ENCODE measurements at regions not wholly inside any gene's neighbourhood (a gene's known extent, or its start where the extent isn't known, plus 50 kb on each side); places are given as distances from the start of the nearest gene placed in this dataset.
A peak's percentile ranks its signal among the peaks of the same experiment; 100 is the strongest.

DNA sequence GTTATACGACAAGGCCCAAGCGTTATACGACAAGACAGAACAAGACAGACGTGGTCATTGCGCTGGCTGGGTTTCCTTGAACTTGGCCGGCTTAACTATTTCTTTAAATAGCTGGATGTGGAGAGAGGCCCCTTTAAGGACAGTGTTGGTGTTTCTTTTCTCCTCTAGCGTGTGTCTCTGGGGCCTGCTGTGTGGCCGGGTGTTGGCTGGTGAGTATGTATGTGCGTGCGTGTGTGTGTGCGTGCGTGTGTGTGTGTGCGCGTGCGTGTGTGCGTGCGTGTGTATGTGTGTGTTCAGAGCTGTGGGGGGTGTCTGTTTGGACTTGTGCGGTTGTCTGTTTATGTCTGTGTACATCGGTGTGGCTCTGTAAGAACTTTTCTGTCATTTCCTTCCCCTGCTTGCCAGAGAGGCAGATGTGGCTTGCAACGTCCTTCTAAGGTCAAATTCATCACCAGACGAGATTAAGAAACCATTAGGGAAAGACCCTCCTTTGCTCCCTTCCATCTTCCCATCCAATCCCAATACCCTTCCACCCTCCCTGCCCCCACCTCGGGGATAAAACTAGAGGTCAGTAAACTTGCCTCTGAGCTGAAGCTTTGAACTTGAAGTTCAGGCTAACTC lies 78.6 kb upstream of the TBX3 start:
- no peak overlapping the region for H3K4me3 ChIP-seq (replicated peaks in 1 of 2; ENCODE audit: low read depth in 2 of 2, low read length in 2 of 2)
- DNase-seq (ENCODE audit: low read depth in 2 of 2): peak; percentile 50 to 65
- TF ChIP-seq, protein P1, sequence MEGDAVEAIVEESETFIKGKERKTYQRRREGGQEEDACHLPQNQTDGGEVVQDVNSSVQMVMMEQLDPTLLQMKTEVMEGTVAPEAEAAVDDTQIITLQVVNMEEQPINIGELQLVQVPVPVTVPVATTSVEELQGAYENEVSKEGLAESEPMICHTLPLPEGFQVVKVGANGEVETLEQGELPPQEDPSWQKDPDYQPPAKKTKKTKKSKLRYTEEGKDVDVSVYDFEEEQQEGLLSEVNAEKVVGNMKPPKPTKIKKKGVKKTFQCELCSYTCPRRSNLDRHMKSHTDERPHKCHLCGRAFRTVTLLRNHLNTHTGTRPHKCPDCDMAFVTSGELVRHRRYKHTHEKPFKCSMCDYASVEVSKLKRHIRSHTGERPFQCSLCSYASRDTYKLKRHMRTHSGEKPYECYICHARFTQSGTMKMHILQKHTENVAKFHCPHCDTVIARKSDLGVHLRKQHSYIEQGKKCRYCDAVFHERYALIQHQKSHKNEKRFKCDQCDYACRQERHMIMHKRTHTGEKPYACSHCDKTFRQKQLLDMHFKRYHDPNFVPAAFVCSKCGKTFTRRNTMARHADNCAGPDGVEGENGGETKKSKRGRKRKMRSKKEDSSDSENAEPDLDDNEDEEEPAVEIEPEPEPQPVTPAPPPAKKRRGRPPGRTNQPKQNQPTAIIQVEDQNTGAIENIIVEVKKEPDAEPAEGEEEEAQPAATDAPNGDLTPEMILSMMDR (IDR thresholded peaks at IDR 0.05; ENCODE audit: low read depth, low read length): no peak

DNA sequence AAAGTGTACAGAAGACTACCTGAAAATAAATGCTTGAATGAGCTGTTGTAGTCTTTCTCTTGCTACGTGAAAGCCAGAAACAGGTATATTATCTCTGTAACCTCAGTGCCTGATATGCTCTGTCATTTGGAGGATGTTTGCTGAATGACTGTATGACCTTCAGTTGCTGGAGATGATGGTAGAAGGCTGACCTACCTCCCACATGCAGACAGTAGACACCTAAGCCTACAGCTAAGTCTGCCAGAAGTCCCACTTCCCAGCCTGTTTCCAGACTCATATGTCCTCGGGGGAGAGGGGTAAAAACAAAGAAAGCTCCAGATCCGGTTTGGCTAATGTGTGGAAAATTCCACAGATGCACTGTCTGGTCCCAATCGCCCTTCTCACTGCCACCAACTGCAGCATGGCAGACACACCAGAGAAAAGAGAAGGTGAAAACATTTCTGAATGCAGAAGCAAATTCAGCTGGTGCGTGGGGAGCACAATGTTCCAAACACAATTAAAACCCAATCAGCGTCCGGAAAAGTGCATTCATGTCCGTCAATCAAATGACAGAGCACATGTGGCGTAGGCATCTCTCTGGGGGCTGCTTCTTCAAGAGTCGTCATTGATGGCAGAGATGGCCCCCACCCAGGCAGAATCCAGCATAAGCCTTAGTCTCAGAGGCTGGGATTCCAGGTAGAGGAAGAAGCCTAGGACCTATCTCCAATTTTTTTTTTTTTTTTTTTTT lies 76.3 kb upstream of the TBX3 start:
- TF ChIP-seq, protein P1 (IDR thresholded peaks at IDR 0.05; ENCODE audit: low read depth, low read length): no peak
- DNase-seq (ENCODE audit: low read depth in 2 of 2): no peak
- no peak overlapping the region for H3K4me3 ChIP-seq (replicated peaks in 1 of 2; ENCODE audit: low read depth in 2 of 2, low read length in 2 of 2)

DNA sequence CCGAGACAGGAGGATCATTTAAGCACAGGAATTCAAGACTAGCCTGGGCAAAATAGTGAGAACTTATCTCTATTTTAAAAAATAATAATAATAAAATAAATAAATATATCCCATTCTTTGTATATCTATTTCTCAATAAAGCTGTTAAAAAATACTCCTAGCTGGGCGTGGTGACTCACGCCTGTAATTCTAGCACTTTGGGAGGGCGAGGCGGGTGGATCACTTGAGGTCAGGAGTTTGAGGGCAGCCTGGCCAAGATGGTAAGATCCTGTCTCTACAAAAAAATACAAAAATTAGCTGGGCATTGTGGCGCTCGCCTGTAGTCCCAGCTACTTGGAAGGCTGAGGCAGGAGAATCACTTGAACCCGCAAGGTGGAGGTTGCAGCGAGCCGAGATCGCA lies 75.7 kb upstream of the TBX3 start:
- TF ChIP-seq, protein P1 (IDR thresholded peaks at IDR 0.05; ENCODE audit: low read depth, low read length): no peak
- DNase-seq (ENCODE audit: low read depth in 2 of 2): no peak
- no peak overlapping the region for H3K4me3 ChIP-seq (replicated peaks in 1 of 2; ENCODE audit: low read depth in 2 of 2, low read length in 2 of 2)

DNA sequence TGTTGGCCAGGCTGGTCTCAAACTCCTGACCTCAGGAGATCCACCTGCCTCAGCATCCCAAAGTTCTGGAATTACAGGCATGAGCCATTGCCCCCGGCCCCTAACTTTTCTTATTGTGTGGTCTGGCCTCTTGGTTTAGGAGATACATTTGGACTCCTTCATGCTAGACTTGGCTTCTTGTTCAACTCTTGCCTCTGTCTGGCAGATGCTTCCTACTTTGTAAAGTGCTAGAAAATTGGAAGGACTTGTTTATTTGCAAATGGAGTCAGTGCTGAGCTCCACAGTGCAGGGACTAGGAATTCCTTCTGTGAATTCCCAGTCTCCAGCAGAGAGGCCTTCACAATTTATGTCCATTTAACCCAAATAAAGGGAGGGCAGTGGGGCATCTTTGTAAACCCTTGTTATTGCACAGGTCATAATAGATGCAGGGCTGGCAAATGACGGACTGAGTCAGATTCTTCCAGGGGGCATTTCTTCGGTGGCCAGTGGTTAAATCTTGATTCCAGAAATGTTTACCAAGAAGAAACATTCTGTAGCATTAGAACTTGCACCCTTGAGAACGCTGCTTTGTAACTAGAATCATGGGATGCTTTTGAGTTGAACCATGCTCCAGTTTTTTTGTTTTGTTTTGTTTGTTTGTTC lies 73.8 kb upstream of the TBX3 start:
- no peak overlapping the region for H3K4me3 ChIP-seq (replicated peaks in 1 of 2; ENCODE audit: low read depth in 2 of 2, low read length in 2 of 2)
- TF ChIP-seq, protein P1 (IDR thresholded peaks at IDR 0.05; ENCODE audit: low read depth, low read length): no peak
- no peak for DNase-seq (ENCODE audit: low read depth in 2 of 2)

DNA sequence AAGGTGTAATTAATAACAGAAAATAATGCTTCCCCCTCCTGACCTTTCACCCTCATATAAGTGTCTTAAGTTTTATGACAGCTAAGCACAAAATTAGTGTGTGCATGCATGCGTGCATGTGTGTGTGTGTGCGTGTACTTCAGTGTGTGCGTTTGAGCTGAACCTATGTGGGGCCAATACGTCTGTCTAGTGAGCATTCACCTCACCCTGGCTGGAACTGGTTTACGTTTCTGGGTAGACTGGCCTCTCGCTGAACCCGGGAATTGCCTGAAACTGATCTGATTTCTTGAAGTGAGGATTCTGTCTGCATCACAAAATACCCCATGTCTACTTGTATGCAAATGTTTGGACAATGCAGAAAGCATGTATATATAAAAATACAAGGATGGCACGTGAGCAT lies 68.2 kb upstream of the TBX3 start:
- no peak overlapping the region for H3K4me3 ChIP-seq (replicated peaks in 1 of 2; ENCODE audit: low read depth in 2 of 2, low read length in 2 of 2)

DNA sequence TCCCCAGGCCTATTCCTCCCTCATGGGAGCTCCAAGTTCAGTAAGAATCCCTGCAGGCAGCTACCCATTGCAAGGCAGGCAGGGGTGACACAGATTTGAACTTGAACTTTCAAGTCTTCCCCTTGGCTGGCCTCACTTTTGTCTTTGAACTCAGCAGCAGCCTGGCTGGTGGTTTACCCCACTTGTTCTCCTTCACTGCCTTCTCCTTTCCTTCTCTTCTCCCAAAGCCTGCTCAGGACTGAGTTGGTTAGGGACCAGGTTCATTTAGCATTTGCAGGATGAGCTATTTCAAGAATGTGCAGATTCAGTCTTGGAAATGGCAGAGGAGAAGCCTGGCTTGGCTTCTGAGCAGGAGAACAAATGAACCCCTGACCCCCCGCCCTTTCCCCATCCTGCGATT lies 67.7 kb upstream of the TBX3 start:
- TF ChIP-seq, protein P1 (IDR thresholded peaks at IDR 0.05; ENCODE audit: low read depth, low read length): no peak
- DNase-seq (ENCODE audit: low read depth in 2 of 2): no peak
- H3K4me3 ChIP-seq (replicated peaks in 1 of 2; ENCODE audit: low read depth in 2 of 2, low read length in 2 of 2): no peak overlapping the region

More for the DNA sequence above, 68.2 kb upstream of the TBX3 start:
- no peak for DNase-seq (ENCODE audit: low read depth in 2 of 2)
- TF ChIP-seq, protein P1 (IDR thresholded peaks at IDR 0.05; ENCODE audit: low read depth, low read length): no peak
